SK-N-SH (cell line): ENCODE measurements at regions not wholly inside any gene's neighbourhood (a gene's known extent, or its start where the extent isn't known, plus 50 kb on each side); places are given as distances from the start of the nearest gene placed in this dataset.

Experiments
- CTCF ChIA-PET: fragments of 300-600, 350-600 bp; formaldehyde crosslinking; extraction: SDS; loops from one replicate; lab custom pipeline; 2021; lab: Yijun Ruan, JAX
- POLR2A ChIA-PET: fragments of 350-600 bp; sonication (Branson Sonifier 250); formaldehyde crosslinking; extraction: SDS; loops from one replicate; lab custom pipeline; 2020; ENCODE audit warnings: antibody characterized with exemption, inconsistent platforms; lab: Yijun Ruan, JAX
- DNase-seq: peaks from one replicate; pipeline ENCODE4 v3.0.0; 2012
- H2AFZ ChIP-seq: fragments of 200-600 bp; sonication (generic); 2 replicates; pipeline ENCODE4 v1.8.1; 2016; ENCODE audit warnings: antibody characterized with exemption, mild to moderate bottlenecking, low read depth
- H3F3A ChIP-seq: fragments of 200-600 bp; sonication (generic); replicated peaks from 2 replicates; pipeline ENCODE3; 2016; ENCODE audit warnings: antibody characterized with exemption, mild to moderate bottlenecking; ENCODE audit not compliant: insufficient read depth
- H3K27ac ChIP-seq, 2 experiments: fragments of 200-500 bp in 1 of 2; fragments of 200-600 bp in 1 of 2; sonication (Bioruptor generic) in 1 of 2; sonication (generic), shearing (Covaris generic) in 1 of 2; 2 replicates each; pipeline versions ENCODE4 v1.5.1 to v1.6.1; 2014 to 2016; ENCODE audit warnings: low read depth in 2 of 2, inconsistent platforms in 1 of 2, low read length in 1 of 2, mild to moderate bottlenecking in 1 of 2, mixed read lengths in 1 of 2
- H3K27me3 ChIP-seq: fragments of 200-600 bp; sonication (generic), shearing (Covaris generic); 2 replicates; pipeline ENCODE4 v1.6.1; 2016; ENCODE audit warnings: mixed run types; ENCODE audit not compliant: insufficient read depth
- H3K36me3 ChIP-seq, 2 experiments: fragments of 200-500 bp in 1 of 2; fragments of 200-600 bp in 1 of 2; sonication (Bioruptor generic) in 1 of 2; sonication (generic) in 1 of 2; replicated peaks in 1 of 2; 2 replicates each; pipeline versions ENCODE3 to v1.5.1; 2014 to 2016; ENCODE audit warnings: low read length in 1 of 2, mild to moderate bottlenecking in 1 of 2; ENCODE audit not compliant: insufficient read depth in 2 of 2, control insufficient read depth in 1 of 2
- H3K4me1 ChIP-seq, 2 experiments: fragments of 200-500 bp in 1 of 2; fragments of 200-600 bp in 1 of 2; sonication (Bioruptor generic) in 1 of 2; sonication (generic), shearing (Covaris generic) in 1 of 2; 2 replicates each; pipeline versions ENCODE4 v1.5.1 to v1.6.1; 2014 to 2016; ENCODE audit warnings: low read depth in 1 of 2, low read length in 1 of 2, mixed run types in 1 of 2; ENCODE audit not compliant: insufficient read depth in 2 of 2, control insufficient read depth in 1 of 2
- H3K4me2 ChIP-seq: fragments of 200-600 bp; sonication (generic), shearing (Covaris generic); 2 replicates; pipeline ENCODE4 v1.6.1; 2017; ENCODE audit warnings: mixed run types
- H3K4me3 ChIP-seq, 2 experiments: fragments of 200-500 bp in 1 of 2; fragments of 200-600 bp in 1 of 2; sonication (Bioruptor generic) in 1 of 2; sonication (generic), shearing (Covaris generic) in 1 of 2; 2 replicates each; pipeline versions ENCODE4 v1.5.1 to v1.8.1; 2014 to 2016; ENCODE audit warnings: low read depth in 2 of 2, inconsistent platforms in 1 of 2, low read length in 1 of 2, mild to moderate bottlenecking in 1 of 2, mixed read lengths in 1 of 2, moderate library complexity in 1 of 2
- H3K79me2 ChIP-seq: fragments of 200-600 bp; sonication (generic); 2 replicates; pipeline ENCODE4 v1.8.1; 2017; ENCODE audit warnings: mild to moderate bottlenecking; ENCODE audit not compliant: insufficient read depth
- H3K9ac ChIP-seq: fragments of 200-600 bp; sonication (generic); 2 replicates; pipeline ENCODE4 v1.6.1; 2017; ENCODE audit warnings: mixed run types
- H3K9me2 ChIP-seq: fragments of 200-600 bp; sonication (generic); 2 replicates; pipeline ENCODE4 v1.6.1; 2017; ENCODE audit warnings: mixed run types
- H3K9me3 ChIP-seq: fragments of 200-600 bp; sonication (generic); 2 replicates; pipeline ENCODE4 v1.6.1; 2017; ENCODE audit warnings: mixed run types, mild to moderate bottlenecking, moderate library complexity
- H4K20me1 ChIP-seq: fragments of 200-600 bp; sonication (generic); 2 replicates; pipeline ENCODE4 v1.6.1; 2017; ENCODE audit warnings: mild to moderate bottlenecking, mixed run types; ENCODE audit not compliant: insufficient read depth
- CHD2 ChIP-seq: fragments of 150-350 bp; IDR thresholded peaks from 2 replicates; pipeline ENCODE4 v1.6.1; 2018; ENCODE audit warnings: low read length; ENCODE audit not compliant: partially characterized antibody
- EZH2phosphoT487 ChIP-seq: fragments of 200-600 bp; sonication (generic); IDR thresholded peaks from 2 replicates; pipeline ENCODE4 v1.6.1; 2017; ENCODE audit warnings: low read depth, mixed run types, mild to moderate bottlenecking, antibody characterized with exemption, moderate library complexity, borderline replicate concordance
- FOSL2 ChIP-seq: IDR thresholded peaks from 2 replicates; pipeline ENCODE4 v1.4.0; 2012; ENCODE audit warnings: low read depth, mild to moderate bottlenecking, moderate library complexity, borderline replicate concordance
- FOXJ3 ChIP-seq: sonication (generic); formaldehyde crosslinking; IDR thresholded peaks from 2 replicates; pipeline ENCODE4 v1.5.1; 2020; ENCODE audit warnings: mild to moderate bottlenecking, missing genetic modification reagents
- GATA2 ChIP-seq: sonication (generic); formaldehyde crosslinking; IDR thresholded peaks from 2 replicates; pipeline ENCODE4 v1.5.0; 2020; ENCODE audit warnings: mild to moderate bottlenecking, missing genetic modification reagents
- IRF3 ChIP-seq: fragments of 150-350 bp; IDR thresholded peaks from 2 replicates; pipeline ENCODE4 v1.6.1; 2016; ENCODE audit warnings: mild to moderate bottlenecking, low read depth, low read length
- MEF2A ChIP-seq: IDR thresholded peaks from 2 replicates; pipeline ENCODE4 v1.4.0; 2012; ENCODE audit warnings: low read depth, borderline replicate concordance
- MXI1 ChIP-seq: IDR thresholded peaks from 2 replicates; pipeline ENCODE4 v1.6.1; 2012; ENCODE audit warnings: mild to moderate bottlenecking, low read depth, low read length, improper control_type of control experiment
- NRF1 ChIP-seq: IDR thresholded peaks from 2 replicates; pipeline ENCODE4 v1.6.1; 2012; ENCODE audit warnings: low read depth, mild to moderate bottlenecking, low read length
- POLR2AphosphoS5 ChIP-seq: IDR thresholded peaks from 2 replicates; pipeline ENCODE4 v1.6.1; 2012; ENCODE audit warnings: low read depth, low read length
- RCOR1 ChIP-seq: fragments of 150-350 bp; IDR thresholded peaks from 2 replicates; pipeline ENCODE4 v1.6.1; 2017; ENCODE audit warnings: antibody characterized with exemption, low read length
- RFX5 ChIP-seq: IDR thresholded peaks from 2 replicates; pipeline ENCODE4 v1.6.1; 2012; ENCODE audit warnings: mild to moderate bottlenecking, improper control_type of control experiment, low read length
- RXRA ChIP-seq: IDR thresholded peaks from 2 replicates; pipeline ENCODE4 v1.4.0; 2012; ENCODE audit warnings: low read depth, mild to moderate bottlenecking, borderline replicate concordance
- SIN3A ChIP-seq: IDR thresholded peaks from 2 replicates; pipeline ENCODE4 v1.6.1; 2012; ENCODE audit warnings: low read depth, mild to moderate bottlenecking, low read length, moderate library complexity, borderline replicate concordance
- SMC3 ChIP-seq: IDR thresholded peaks from 2 replicates; pipeline ENCODE4 v1.6.1; 2012; ENCODE audit warnings: low read depth, low read length, improper control_type of control experiment
- YY1 ChIP-seq: IDR thresholded peaks from 2 replicates; pipeline ENCODE4 v1.4.0; 2012; ENCODE audit warnings: low read depth, mild to moderate bottlenecking
- ZBTB33 ChIP-seq: IDR thresholded peaks from 2 replicates; pipeline ENCODE4 v1.4.0; 2012; ENCODE audit warnings: low read depth, borderline replicate concordance
- WGBS: methylation state at CpG from one replicate; pipeline ENCODE4 v1.1.6; 2017; ENCODE audit warnings: low lambda C conversion rate; 5-methylcytosine and 5-hydroxymethylcytosine counted together
- TF ChIP-seq, protein P1 (sequence below): IDR thresholded peaks from 2 replicates; pipeline ENCODE4 v1.6.1; 2012; ENCODE audit warnings: mild to moderate bottlenecking, low read depth, low read length, moderate library complexity
- TF ChIP-seq, protein P2 (sequence below): fragments of 200-600 bp; sonication (generic); IDR thresholded peaks from 2 replicates; pipeline ENCODE4 v1.6.1; 2017; ENCODE audit warnings: antibody characterized with exemption, mild to moderate bottlenecking, moderate library complexity

DNA sequence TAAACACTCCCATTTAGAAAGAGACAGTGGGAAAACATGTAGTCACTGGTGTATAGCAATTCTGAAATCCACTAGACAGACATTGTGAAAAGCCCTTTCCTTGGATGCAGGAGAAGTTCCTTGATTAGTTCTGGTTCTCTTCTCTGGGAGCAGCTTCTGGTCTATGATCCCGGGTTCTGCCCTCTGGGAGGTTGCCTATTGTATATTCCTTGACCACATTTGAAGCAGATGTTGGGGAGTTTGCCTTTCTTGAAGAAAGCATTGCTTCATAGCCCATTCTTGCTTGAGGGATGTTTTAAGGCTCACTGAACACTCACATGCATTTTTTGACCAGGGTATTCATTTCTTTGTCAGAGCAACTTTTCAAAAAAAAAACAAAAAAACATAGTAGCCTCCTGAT is 211.9 kb downstream of the NDFIP2 start:
- 86% methylated on average over 1 of the region's 1 CpG for WGBS
- H3K4me2 ChIP-seq = no peak overlapping the region
- no peaks in the 10 kb centered on the region for H3K4me1 ChIP-seq
- no peaks in the 10 kb centered on the region for H4K20me1 ChIP-seq
- no peak overlapping the region for H3K9ac ChIP-seq
- DNase-seq = no peak
- POLR2A ChIA-PET = no interaction called here
- H2AFZ ChIP-seq = no peak overlapping the region
- no peak overlapping the region for H3K4me3 ChIP-seq
- H3K27me3 ChIP-seq = no peaks in the 10 kb centered on the region
- TF ChIP-seq ZBTB33 (no peak), SIN3A (no peak), NRF1 (no peak), RXRA (no peak), MEF2A (no peak), RCOR1 (no peak), FOXJ3 (CRISPR knock-in tag) (no peak), GATA2 (no peak), CHD2 (no peak), YY1 (no peak), FOSL2 (no peak), EZH2phosphoT487 (no peak), MXI1 (no peak), RFX5 (no peak), POLR2AphosphoS5 (no peak), SMC3 (no peak), IRF3 (no peak)
- TF ChIP-seq, protein P1, sequence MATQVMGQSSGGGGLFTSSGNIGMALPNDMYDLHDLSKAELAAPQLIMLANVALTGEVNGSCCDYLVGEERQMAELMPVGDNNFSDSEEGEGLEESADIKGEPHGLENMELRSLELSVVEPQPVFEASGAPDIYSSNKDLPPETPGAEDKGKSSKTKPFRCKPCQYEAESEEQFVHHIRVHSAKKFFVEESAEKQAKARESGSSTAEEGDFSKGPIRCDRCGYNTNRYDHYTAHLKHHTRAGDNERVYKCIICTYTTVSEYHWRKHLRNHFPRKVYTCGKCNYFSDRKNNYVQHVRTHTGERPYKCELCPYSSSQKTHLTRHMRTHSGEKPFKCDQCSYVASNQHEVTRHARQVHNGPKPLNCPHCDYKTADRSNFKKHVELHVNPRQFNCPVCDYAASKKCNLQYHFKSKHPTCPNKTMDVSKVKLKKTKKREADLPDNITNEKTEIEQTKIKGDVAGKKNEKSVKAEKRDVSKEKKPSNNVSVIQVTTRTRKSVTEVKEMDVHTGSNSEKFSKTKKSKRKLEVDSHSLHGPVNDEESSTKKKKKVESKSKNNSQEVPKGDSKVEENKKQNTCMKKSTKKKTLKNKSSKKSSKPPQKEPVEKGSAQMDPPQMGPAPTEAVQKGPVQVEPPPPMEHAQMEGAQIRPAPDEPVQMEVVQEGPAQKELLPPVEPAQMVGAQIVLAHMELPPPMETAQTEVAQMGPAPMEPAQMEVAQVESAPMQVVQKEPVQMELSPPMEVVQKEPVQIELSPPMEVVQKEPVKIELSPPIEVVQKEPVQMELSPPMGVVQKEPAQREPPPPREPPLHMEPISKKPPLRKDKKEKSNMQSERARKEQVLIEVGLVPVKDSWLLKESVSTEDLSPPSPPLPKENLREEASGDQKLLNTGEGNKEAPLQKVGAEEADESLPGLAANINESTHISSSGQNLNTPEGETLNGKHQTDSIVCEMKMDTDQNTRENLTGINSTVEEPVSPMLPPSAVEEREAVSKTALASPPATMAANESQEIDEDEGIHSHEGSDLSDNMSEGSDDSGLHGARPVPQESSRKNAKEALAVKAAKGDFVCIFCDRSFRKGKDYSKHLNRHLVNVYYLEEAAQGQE = no peak
- TF ChIP-seq, protein P2, sequence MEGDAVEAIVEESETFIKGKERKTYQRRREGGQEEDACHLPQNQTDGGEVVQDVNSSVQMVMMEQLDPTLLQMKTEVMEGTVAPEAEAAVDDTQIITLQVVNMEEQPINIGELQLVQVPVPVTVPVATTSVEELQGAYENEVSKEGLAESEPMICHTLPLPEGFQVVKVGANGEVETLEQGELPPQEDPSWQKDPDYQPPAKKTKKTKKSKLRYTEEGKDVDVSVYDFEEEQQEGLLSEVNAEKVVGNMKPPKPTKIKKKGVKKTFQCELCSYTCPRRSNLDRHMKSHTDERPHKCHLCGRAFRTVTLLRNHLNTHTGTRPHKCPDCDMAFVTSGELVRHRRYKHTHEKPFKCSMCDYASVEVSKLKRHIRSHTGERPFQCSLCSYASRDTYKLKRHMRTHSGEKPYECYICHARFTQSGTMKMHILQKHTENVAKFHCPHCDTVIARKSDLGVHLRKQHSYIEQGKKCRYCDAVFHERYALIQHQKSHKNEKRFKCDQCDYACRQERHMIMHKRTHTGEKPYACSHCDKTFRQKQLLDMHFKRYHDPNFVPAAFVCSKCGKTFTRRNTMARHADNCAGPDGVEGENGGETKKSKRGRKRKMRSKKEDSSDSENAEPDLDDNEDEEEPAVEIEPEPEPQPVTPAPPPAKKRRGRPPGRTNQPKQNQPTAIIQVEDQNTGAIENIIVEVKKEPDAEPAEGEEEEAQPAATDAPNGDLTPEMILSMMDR = no peak
- CTCF ChIA-PET = no interaction called here
- no peaks in the 10 kb centered on the region for H3K9me3 ChIP-seq
- no peaks in the 10 kb centered on the region for H3K79me2 ChIP-seq
- no peaks in the 10 kb centered on the region for H3K36me3 ChIP-seq
- H3K27ac ChIP-seq = no peak overlapping the region
- H3F3A ChIP-seq = no peaks in the 10 kb centered on the region
- no peaks in the 10 kb centered on the region for H3K9me2 ChIP-seq
